B cell (primary cell): ENCODE measurements at regions not wholly inside any gene's neighbourhood (a gene's known extent, or its start where the extent isn't known, plus 50 kb on each side); places are given as distances from the start of the nearest gene placed in this dataset.

ENCODE experiments used
- ATAC-seq: fragments of 200-7000 bp; cut with Tn5 transposase; one replicate; pipeline ENCODE4 v1.10.0; 2021; ENCODE audit warnings: low read depth, mild to moderate bottlenecking, moderate number of reproducible peaks, moderate library complexity
- CTCF ChIA-PET: fragments of 350-600 bp; sonication (Branson Sonifier 250); formaldehyde crosslinking; loops from one replicate; lab custom pipeline; 2021; ENCODE audit warnings: antibody characterized with exemption, inconsistent platforms; lab: Charles Lee
- POLR2A ChIA-PET: fragments of 350-600 bp; sonication (Branson Sonifier 250); formaldehyde crosslinking; loops from one replicate; lab custom pipeline; 2021; ENCODE audit warnings: antibody characterized with exemption; lab: Charles Lee
- DNase-seq: peaks from one replicate; pipeline ENCODE4 v3.0.0; 2013
- H2AFZ ChIP-seq: 2 replicates; pipeline ENCODE4 v1.6.1; 2012; ENCODE audit warnings: mild to moderate bottlenecking, low read depth, low read length; ENCODE audit not compliant: insufficient read depth, poor library complexity, severe bottlenecking
- H3K27ac ChIP-seq, 2 donors: 1 replicate in 1 of 2; 2 replicates in 1 of 2; pipeline ENCODE4 v1.5.1; 2012 to 2013; ENCODE audit warnings: low read length in 2 of 2, mild to moderate bottlenecking in 2 of 2, moderate library complexity in 1 of 2
- H3K27me3 ChIP-seq, 4 experiments: fragments of 200-600 bp in 1 of 4; sonication (generic) in 1 of 4; replicated peaks in 1 of 4; 1 replicate in 2 of 4; 2 replicates in 2 of 4; pipeline versions ENCODE4 v1.6.1 to v1.7.0; 2013 to 2016; ENCODE audit warnings: low read length in 3 of 4, mild to moderate bottlenecking in 2 of 4, mixed read lengths in 1 of 4, moderate library complexity in 1 of 4; ENCODE audit not compliant: insufficient read depth in 4 of 4, control insufficient read depth in 3 of 4; ENCODE audit errors: control extremely low read depth in 1 of 4
- H3K36me3 ChIP-seq, 2 experiments: replicated peaks in 1 of 2; 1 replicate in 1 of 2; 2 replicates in 1 of 2; pipeline versions ENCODE4 v1.6.1 to v1.7.1; 2013; ENCODE audit warnings: low read length in 1 of 2; ENCODE audit not compliant: insufficient read depth in 2 of 2, control insufficient read depth in 1 of 2; ENCODE audit errors: control extremely low read depth in 1 of 2, extremely low read depth in 1 of 2
- H3K4me1 ChIP-seq, 2 donors: fragments of 200-600 bp in 1 of 2; sonication (generic) in 1 of 2; 1 replicate in 1 of 2; 2 replicates in 1 of 2; pipeline versions ENCODE4 v1.5.1 to v1.6.1; 2013 to 2017; ENCODE audit warnings: low read length in 2 of 2; ENCODE audit not compliant: control insufficient read depth in 2 of 2, insufficient read depth in 2 of 2
- H3K4me2 ChIP-seq: replicated peaks from 2 replicates; pipeline ENCODE3; 2012; ENCODE audit warnings: mild to moderate bottlenecking, low read depth, low read length; ENCODE audit not compliant: poor library complexity, severe bottlenecking
- H3K4me3 ChIP-seq, 5 experiments: fragments of 200-600 bp in 1 of 5; sonication (generic) in 1 of 5; 1 replicate in 3 of 5; 2 replicates in 2 of 5; pipeline versions ENCODE4 v1.5.1 to v1.7.0; 2011 to 2016; ENCODE audit warnings: low read length in 4 of 5, mild to moderate bottlenecking in 4 of 5, low read depth in 2 of 5, control low read depth in 1 of 5, moderate library complexity in 1 of 5; ENCODE audit not compliant: insufficient read depth in 1 of 5; ENCODE audit errors: control extremely low read depth in 1 of 5, extremely low read depth in 1 of 5
- H3K79me2 ChIP-seq: fragments of 200-600 bp; sonication (generic); one replicate; pipeline ENCODE4 v1.6.0; 2016; ENCODE audit warnings: low read length; ENCODE audit not compliant: control insufficient read depth, insufficient read depth
- H3K9ac ChIP-seq: fragments of 200-600 bp; sonication (generic); 2 replicates; pipeline ENCODE4 v1.6.1; 2017; ENCODE audit warnings: mild to moderate bottlenecking, low read length, moderate library complexity
- H3K9me3 ChIP-seq, 3 donors: one replicate each; pipeline versions ENCODE4 v1.6.1 to v1.7.1; 2013; ENCODE audit warnings: low read length in 2 of 3; ENCODE audit not compliant: control insufficient read depth in 2 of 3, insufficient read depth in 1 of 3; ENCODE audit errors: control extremely low read depth in 1 of 3
- H4K20me1 ChIP-seq: 2 replicates; pipeline ENCODE4 v1.6.0; 2012; ENCODE audit warnings: mild to moderate bottlenecking, low read length; ENCODE audit not compliant: insufficient read depth, control insufficient read depth, poor library complexity, severe bottlenecking
- H3K27ac Mint-ChIP-seq: one replicate; pipeline ENCODE4 v1.8.0; 2021; ENCODE audit warnings: mixed read lengths
- H3K27me3 Mint-ChIP-seq: one replicate; pipeline ENCODE4 v1.8.0; 2021; ENCODE audit warnings: mixed read lengths
- H3K4me1 Mint-ChIP-seq: one replicate; pipeline ENCODE4 v1.8.0; 2021; ENCODE audit warnings: mixed read lengths
- H3K4me3 Mint-ChIP-seq: one replicate; pipeline ENCODE4 v1.8.0; 2021; ENCODE audit warnings: mixed read lengths
- H3K9me3 Mint-ChIP-seq: one replicate; pipeline ENCODE4 v1.8.0; 2022; ENCODE audit warnings: mixed read lengths; ENCODE audit not compliant: insufficient read depth
- EZH2 ChIP-seq: IDR thresholded peaks from 2 replicates; pipeline ENCODE4 v1.6.1; 2012; ENCODE audit warnings: borderline replicate concordance, low read depth, mild to moderate bottlenecking, moderate library complexity, low read length; ENCODE audit not compliant: insufficient read depth, poor library complexity, severe bottlenecking
- WGBS: methylation state at CpG from one replicate; pipeline ENCODE4 v1.1.5; 2013; ENCODE audit warnings: missing lambda C conversion rate; ENCODE audit not compliant: insufficient coverage; 5-methylcytosine and 5-hydroxymethylcytosine counted together
- intact Hi-C: fragments of 100-400 bp; cut with micrococcal nuclease; formaldehyde crosslinking; loops from one replicate; pipeline ENCODE4 v1.10.0; 2022
- TF ChIP-seq, protein P1 (sequence below): fragments of 200-600 bp; IDR thresholded peaks from one replicate; pipeline ENCODE4 v1.8.0; 2022; ENCODE audit warnings: antibody characterized with exemption, mild to moderate bottlenecking

- CTCF ChIA-PET = no interaction called here
- WGBS = 100% methylated on average over 2 of the region's 7 CpGs
Measured at GRCh38 chr16:63690961-63691360, 1430.9 kb downstream of the CDH11 start.

DNA sequence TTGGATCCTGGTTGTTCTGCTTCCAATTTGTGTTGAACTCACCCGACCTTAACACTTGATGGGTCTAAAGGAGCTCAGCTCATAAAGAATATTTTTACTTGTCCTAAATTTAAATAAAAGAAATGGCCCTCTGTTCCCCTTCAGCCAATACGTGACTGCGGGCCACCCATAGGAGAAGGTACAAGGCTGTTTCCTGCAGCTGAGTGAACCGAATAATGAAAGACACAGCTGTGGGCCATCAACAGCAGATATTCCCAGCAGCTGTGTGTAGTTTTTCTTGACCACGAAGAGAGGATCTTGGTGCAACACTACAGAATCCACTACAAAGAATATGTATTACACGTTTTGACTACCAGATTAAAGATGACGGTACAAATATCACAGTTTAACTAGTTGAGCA is 1431.6 kb downstream of the CDH11 start:
- Mint-ChIP-seq H3K4me3 (no peak overlapping the region), H3K4me1 (no peaks in the 10 kb centered on the region), H3K27me3 (no peaks in the 10 kb centered on the region), H3K9me3 (peaks cover 5% of the 10 kb centered on the region), H3K27ac (no peak overlapping the region)
- ChIA-PET POLR2A (no interaction called here), CTCF (no interaction called here)
- Histone ChIP-seq H4K20me1 (no peaks in the 10 kb centered on the region), H3K9me3 (no peaks in the 10 kb centered on the region), H2AFZ (no peak overlapping the region), H3K9ac (no peak overlapping the region), H3K36me3 (no peaks in the 10 kb centered on the region), H3K4me2 (no peak overlapping the region), H3K4me1 (no peaks in the 10 kb centered on the region), H3K27me3 (no peaks in the 10 kb centered on the region), H3K4me3 (no peak overlapping the region), H3K27ac (no peak overlapping the region), H3K79me2 (no peaks in the 10 kb centered on the region)
- intact Hi-C loops = no loop called here
- DNase-seq = no peak
- no peak for ATAC-seq
- 95% methylated on average over 4 of the region's 7 CpGs for WGBS
- TF ChIP-seq, protein P1, sequence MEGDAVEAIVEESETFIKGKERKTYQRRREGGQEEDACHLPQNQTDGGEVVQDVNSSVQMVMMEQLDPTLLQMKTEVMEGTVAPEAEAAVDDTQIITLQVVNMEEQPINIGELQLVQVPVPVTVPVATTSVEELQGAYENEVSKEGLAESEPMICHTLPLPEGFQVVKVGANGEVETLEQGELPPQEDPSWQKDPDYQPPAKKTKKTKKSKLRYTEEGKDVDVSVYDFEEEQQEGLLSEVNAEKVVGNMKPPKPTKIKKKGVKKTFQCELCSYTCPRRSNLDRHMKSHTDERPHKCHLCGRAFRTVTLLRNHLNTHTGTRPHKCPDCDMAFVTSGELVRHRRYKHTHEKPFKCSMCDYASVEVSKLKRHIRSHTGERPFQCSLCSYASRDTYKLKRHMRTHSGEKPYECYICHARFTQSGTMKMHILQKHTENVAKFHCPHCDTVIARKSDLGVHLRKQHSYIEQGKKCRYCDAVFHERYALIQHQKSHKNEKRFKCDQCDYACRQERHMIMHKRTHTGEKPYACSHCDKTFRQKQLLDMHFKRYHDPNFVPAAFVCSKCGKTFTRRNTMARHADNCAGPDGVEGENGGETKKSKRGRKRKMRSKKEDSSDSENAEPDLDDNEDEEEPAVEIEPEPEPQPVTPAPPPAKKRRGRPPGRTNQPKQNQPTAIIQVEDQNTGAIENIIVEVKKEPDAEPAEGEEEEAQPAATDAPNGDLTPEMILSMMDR = no peak
- no peak for TF ChIP-seq EZH2

More at GRCh38 chr16:63690961-63691360, 1430.9 kb downstream of the CDH11 start:
- Histone ChIP-seq H3K36me3 (no peaks in the 10 kb centered on the region), H2AFZ (no peak overlapping the region), H3K27me3 (no peaks in the 10 kb centered on the region), H3K9ac (no peak overlapping the region), H3K4me1 (no peaks in the 10 kb centered on the region), H3K4me2 (no peak overlapping the region), H4K20me1 (no peaks in the 10 kb centered on the region), H3K27ac (no peak overlapping the region), H3K4me3 (no peak overlapping the region), H3K79me2 (no peaks in the 10 kb centered on the region), H3K9me3 (no peaks in the 10 kb centered on the region)
- TF ChIP-seq, protein P1 = no peak
- TF ChIP-seq EZH2 = no peak
- intact Hi-C loops = no loop called here
- POLR2A ChIA-PET = no interaction called here
- Mint-ChIP-seq H3K4me3 (no peak overlapping the region), H3K27ac (no peak overlapping the region), H3K9me3 (peaks cover 5% of the 10 kb centered on the region), H3K27me3 (no peaks in the 10 kb centered on the region), H3K4me1 (no peaks in the 10 kb centered on the region)
- ATAC-seq (no peak), DNase-seq (no peak)
